B cell (primary cell): ENCODE measurements at regions not wholly inside any gene's neighbourhood (a gene's known extent, or its start where the extent isn't known, plus 50 kb on each side); places are given as distances from the start of the nearest gene placed in this dataset.

Experiments
- EZH2 ChIP-seq: IDR thresholded peaks from 2 replicates; pipeline ENCODE4 v1.6.1; 2012; ENCODE audit warnings: borderline replicate concordance, low read depth, mild to moderate bottlenecking, moderate library complexity, low read length; ENCODE audit not compliant: insufficient read depth, poor library complexity, severe bottlenecking
- TF ChIP-seq, protein P1 (sequence below): fragments of 200-600 bp; IDR thresholded peaks from one replicate; pipeline ENCODE4 v1.8.0; 2022; ENCODE audit warnings: antibody characterized with exemption, mild to moderate bottlenecking

DNA sequence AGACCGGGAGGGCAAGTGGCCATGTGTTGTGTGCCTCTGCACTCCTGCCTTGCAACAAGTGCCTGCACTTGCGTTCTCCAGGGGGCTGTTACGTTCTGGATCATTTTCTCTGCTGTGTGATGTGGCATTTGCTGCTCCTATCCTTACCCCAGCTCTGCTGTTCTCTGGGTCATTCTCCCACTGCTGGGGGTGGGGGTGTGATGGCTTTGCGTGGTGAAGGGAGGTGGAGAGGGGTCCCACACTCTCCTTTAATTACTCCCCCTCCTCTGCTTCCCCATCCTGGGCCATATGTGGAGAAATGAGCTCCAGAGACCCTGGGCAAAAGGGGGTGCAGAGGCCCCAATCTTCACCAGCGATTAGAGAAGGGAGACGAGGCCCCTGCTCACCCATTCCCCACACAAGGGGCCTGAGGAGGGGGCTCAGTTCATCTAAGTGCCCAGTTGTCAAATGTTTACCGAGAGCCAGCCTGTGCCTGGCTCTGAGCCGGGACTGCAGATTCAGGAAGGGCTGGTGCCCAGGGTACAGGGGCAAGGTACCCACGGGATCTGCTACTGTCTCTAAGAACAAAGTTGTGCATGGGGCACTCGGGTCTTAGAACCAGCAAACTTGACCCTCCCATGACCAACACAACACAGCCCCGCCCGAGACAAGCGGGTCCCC is 355.4 kb downstream of the PTPRU start:
- TF ChIP-seq, protein P1, sequence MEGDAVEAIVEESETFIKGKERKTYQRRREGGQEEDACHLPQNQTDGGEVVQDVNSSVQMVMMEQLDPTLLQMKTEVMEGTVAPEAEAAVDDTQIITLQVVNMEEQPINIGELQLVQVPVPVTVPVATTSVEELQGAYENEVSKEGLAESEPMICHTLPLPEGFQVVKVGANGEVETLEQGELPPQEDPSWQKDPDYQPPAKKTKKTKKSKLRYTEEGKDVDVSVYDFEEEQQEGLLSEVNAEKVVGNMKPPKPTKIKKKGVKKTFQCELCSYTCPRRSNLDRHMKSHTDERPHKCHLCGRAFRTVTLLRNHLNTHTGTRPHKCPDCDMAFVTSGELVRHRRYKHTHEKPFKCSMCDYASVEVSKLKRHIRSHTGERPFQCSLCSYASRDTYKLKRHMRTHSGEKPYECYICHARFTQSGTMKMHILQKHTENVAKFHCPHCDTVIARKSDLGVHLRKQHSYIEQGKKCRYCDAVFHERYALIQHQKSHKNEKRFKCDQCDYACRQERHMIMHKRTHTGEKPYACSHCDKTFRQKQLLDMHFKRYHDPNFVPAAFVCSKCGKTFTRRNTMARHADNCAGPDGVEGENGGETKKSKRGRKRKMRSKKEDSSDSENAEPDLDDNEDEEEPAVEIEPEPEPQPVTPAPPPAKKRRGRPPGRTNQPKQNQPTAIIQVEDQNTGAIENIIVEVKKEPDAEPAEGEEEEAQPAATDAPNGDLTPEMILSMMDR = no peak
- no peak for TF ChIP-seq EZH2
